H9 (cell line): ENCODE measurements at regions not wholly inside any gene's neighbourhood (a gene's known extent, or its start where the extent isn't known, plus 50 kb on each side); places are given as distances from the start of the nearest gene placed in this dataset.
"Not testable (repeated sequence)": the region's sequence is repeated elsewhere in the genome, so short reads cannot be mapped to it uniquely, and the experiment has no call there.

Source experiments
- DNase-seq: peaks from one replicate; pipeline ENCODE4 v3.0.0-alpha.2; 2017
- H2AFZ ChIP-seq: one replicate; pipeline ENCODE4 v1.6.1; 2013; ENCODE audit warnings: mild to moderate bottlenecking, low read length, control low read depth, moderate library complexity
- H2AK5ac ChIP-seq: 2 replicates; pipeline ENCODE4 v1.6.1; 2013; ENCODE audit warnings: low read length, control low read depth, mixed read lengths; ENCODE audit not compliant: insufficient read length
- H2BK120ac ChIP-seq: one replicate; pipeline ENCODE4 v1.6.1; 2013; ENCODE audit warnings: low read depth, mild to moderate bottlenecking, low read length, control low read depth, inconsistent platforms; ENCODE audit not compliant: poor library complexity, severe bottlenecking
- H2BK12ac ChIP-seq: 2 replicates; pipeline ENCODE4 v1.6.1; 2013; ENCODE audit warnings: low read length, control low read depth, mixed read lengths, low read depth; ENCODE audit not compliant: insufficient read length
- H2BK15ac ChIP-seq: 2 replicates; pipeline ENCODE4 v1.6.1; 2013; ENCODE audit warnings: low read depth, low read length, control low read depth
- H2BK20ac ChIP-seq: one replicate; pipeline ENCODE4 v1.6.1; 2013; ENCODE audit warnings: low read depth, mild to moderate bottlenecking, low read length, control low read depth, inconsistent platforms; ENCODE audit not compliant: poor library complexity, severe bottlenecking
- H2BK5ac ChIP-seq: 2 replicates; pipeline ENCODE4 v1.6.1; 2013; ENCODE audit warnings: low read length, control low read depth, mixed read lengths; ENCODE audit not compliant: insufficient read length
- H3K14ac ChIP-seq: 2 replicates; pipeline ENCODE4 v1.6.1; 2013; ENCODE audit warnings: low read length, control low read depth; ENCODE audit not compliant: insufficient read depth
- H3K18ac ChIP-seq: 2 replicates; pipeline ENCODE4 v1.6.1; 2013; ENCODE audit warnings: low read depth, mild to moderate bottlenecking, mixed read lengths, low read length, control low read depth; ENCODE audit not compliant: insufficient read length
- H3K23ac ChIP-seq: 2 replicates; pipeline ENCODE4 v1.6.1; 2013; ENCODE audit warnings: low read length, control low read depth, mixed read lengths, low read depth; ENCODE audit not compliant: insufficient read length
- H3K23me2 ChIP-seq: 2 replicates; pipeline ENCODE4 v1.6.1; 2013; ENCODE audit warnings: low read depth, mild to moderate bottlenecking, mixed read lengths, low read length, control low read depth; ENCODE audit not compliant: insufficient read length, poor library complexity, severe bottlenecking
- H3K27ac ChIP-seq: 2 replicates; pipeline ENCODE4 v1.5.1; 2013; ENCODE audit warnings: low read length, control low read depth, mixed read lengths, low read depth; ENCODE audit not compliant: insufficient read length
- H3K27me3 ChIP-seq: 2 replicates; pipeline ENCODE4 v1.6.1; 2013; ENCODE audit warnings: low read length, control low read depth, inconsistent platforms; ENCODE audit not compliant: insufficient read depth
- H3K4ac ChIP-seq: 2 replicates; pipeline ENCODE4 v1.6.1; 2013; ENCODE audit warnings: low read depth, mild to moderate bottlenecking, control low read depth, inconsistent platforms, low read length, moderate library complexity
- H3K4me1 ChIP-seq: 2 replicates; pipeline ENCODE4 v1.6.1; 2013; ENCODE audit warnings: low read length, control low read depth, inconsistent platforms; ENCODE audit not compliant: insufficient read depth
- H3K4me2 ChIP-seq: 2 replicates; pipeline ENCODE4 v1.6.1; 2013; ENCODE audit warnings: low read length, control low read depth, mixed read lengths; ENCODE audit not compliant: insufficient read length, insufficient read depth
- H3K56ac ChIP-seq: 2 replicates; pipeline ENCODE4 v1.6.1; 2013; ENCODE audit warnings: low read depth, mild to moderate bottlenecking, mixed read lengths, low read length, control low read depth; ENCODE audit not compliant: insufficient read length
- H3K79me1 ChIP-seq: 2 replicates; pipeline ENCODE4 v1.6.1; 2013; ENCODE audit warnings: low read depth, mild to moderate bottlenecking, moderate library complexity, low read length, control low read depth, inconsistent platforms; ENCODE audit not compliant: insufficient read depth, poor library complexity, severe bottlenecking
- H3K79me2 ChIP-seq: 2 replicates; pipeline ENCODE4 v1.6.1; 2013; ENCODE audit warnings: low read length, control low read depth, inconsistent platforms; ENCODE audit not compliant: insufficient read depth
- H3K9ac ChIP-seq: 2 replicates; pipeline ENCODE4 v1.6.1; 2013; ENCODE audit warnings: low read length, control low read depth, mixed read lengths; ENCODE audit not compliant: insufficient read length; ENCODE audit errors: extremely low read depth
- H3K9me3 ChIP-seq: one replicate; pipeline ENCODE4 v1.6.1; 2013; ENCODE audit warnings: low read depth, low read length, inconsistent platforms; ENCODE audit not compliant: control insufficient read depth
- H3T11ph ChIP-seq: one replicate; pipeline ENCODE4 v1.6.1; 2013; ENCODE audit warnings: mild to moderate bottlenecking, low read length, control low read depth, inconsistent platforms
- H4K20me1 ChIP-seq: one replicate; pipeline ENCODE4 v1.6.1; 2013; ENCODE audit not compliant: control insufficient read depth, insufficient read length, insufficient read depth
- H4K5ac ChIP-seq: 2 replicates; pipeline ENCODE4 v1.6.1; 2013; ENCODE audit warnings: low read depth, mild to moderate bottlenecking, mixed read lengths, low read length, control low read depth; ENCODE audit not compliant: insufficient read length
- H4K8ac ChIP-seq: replicated peaks from 2 replicates; pipeline ENCODE4 v1.6.1; 2013; ENCODE audit warnings: low read length, control low read depth, mixed read lengths, low read depth; ENCODE audit not compliant: insufficient read length
- H4K91ac ChIP-seq: 2 replicates; pipeline ENCODE4 v1.6.1; 2013; ENCODE audit warnings: low read depth, mild to moderate bottlenecking, moderate library complexity, mixed read lengths, low read length, control low read depth; ENCODE audit not compliant: insufficient read length
- H3K27ac Mint-ChIP-seq, 3 experiments: 2 replicates in 2 of 3; 3 replicates in 1 of 3; pipeline ENCODE4 v1.8.0; 2020 to 2021; ENCODE audit warnings: mixed read lengths in 3 of 3, mild to moderate bottlenecking in 1 of 3, moderate library complexity in 1 of 3
- H3K27me3 Mint-ChIP-seq: 2 replicates; pipeline ENCODE4 v1.8.0; 2021; ENCODE audit warnings: low read depth, mild to moderate bottlenecking, moderate library complexity, mixed read lengths
- H3K36me3 Mint-ChIP-seq, 3 experiments: 2 replicates in 2 of 3; 3 replicates in 1 of 3; pipeline ENCODE4 v1.8.0; 2020 to 2021; ENCODE audit warnings: low read depth in 3 of 3, mixed read lengths in 3 of 3; ENCODE audit not compliant: insufficient read depth in 1 of 3
- H3K4me1 Mint-ChIP-seq, 2 experiments: 2 replicates each; pipeline ENCODE4 v1.8.0; 2020; ENCODE audit warnings: mixed read lengths in 2 of 2
- H3K4me3 Mint-ChIP-seq, 2 experiments: 2 replicates in 1 of 2; 3 replicates in 1 of 2; pipeline ENCODE4 v1.8.0; 2020 to 2021; ENCODE audit warnings: mild to moderate bottlenecking in 2 of 2, mixed read lengths in 2 of 2, moderate library complexity in 1 of 2
- H3K9me3 Mint-ChIP-seq, 2 experiments: 2 replicates in 1 of 2; 3 replicates in 1 of 2; pipeline ENCODE4 v1.8.0; 2020; ENCODE audit warnings: mild to moderate bottlenecking in 2 of 2, mixed read lengths in 2 of 2, moderate library complexity in 1 of 2
- WGBS: extraction: QIAGEN DNeasy Blood & Tissue Kit; methylation state at CpG from one replicate; pipeline ENCODE4 v1.1.7; 2013; ENCODE audit warnings: missing lambda C conversion rate, low lambda C conversion rate, mixed read lengths; ENCODE audit not compliant: insufficient read length; ENCODE audit errors: extremely low coverage; 5-methylcytosine and 5-hydroxymethylcytosine counted together
- TF ChIP-seq, protein P1 (sequence below): fragments of 200-600 bp; sonication (generic); conservative IDR thresholded peaks from 3 replicates; pipeline ENCODE4 v1.8.0; 2021; ENCODE audit warnings: antibody characterized with exemption, mild to moderate bottlenecking

DNA sequence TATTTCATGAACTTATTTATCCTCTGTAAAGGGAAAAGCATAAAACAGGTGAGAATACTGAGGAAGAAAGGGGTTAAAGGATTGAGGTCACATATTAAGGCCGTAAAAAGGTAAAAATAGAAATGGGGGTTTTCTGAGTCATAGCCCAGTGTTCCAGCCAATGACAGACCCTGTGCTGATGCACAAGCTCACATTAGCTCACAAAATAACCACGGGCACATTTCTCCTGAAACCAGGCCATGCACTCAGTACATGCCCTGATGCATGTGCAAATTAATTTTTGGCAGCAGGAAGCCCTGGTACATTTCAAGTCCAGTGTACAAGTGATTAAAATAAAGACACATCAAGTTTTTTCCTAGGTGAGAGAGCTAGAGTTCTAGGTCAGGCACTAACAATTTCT lies 194.4 kb downstream of the TMEM200A start:
- no peak overlapping the region for H3K9ac ChIP-seq
- H2AK5ac ChIP-seq, result no peak overlapping the region
- H3K27me3 ChIP-seq, result no peaks in the 10 kb centered on the region
- no peak overlapping the region for H3T11ph ChIP-seq
- H4K20me1 ChIP-seq, result no peaks in the 10 kb centered on the region
- H4K91ac ChIP-seq, result no peak overlapping the region
- Mint-ChIP-seq H3K27ac (no peak overlapping the region), H3K36me3 (no peaks in the 10 kb centered on the region), H3K9me3 (no peaks in the 10 kb centered on the region), H3K27me3 (no peaks in the 10 kb centered on the region), H3K4me3 (no peak overlapping the region), H3K4me1 (no peaks in the 10 kb centered on the region)
- H4K8ac ChIP-seq, result no peak overlapping the region
- H2BK20ac ChIP-seq, result no peak overlapping the region
- no peak overlapping the region for H4K5ac ChIP-seq
- H2BK15ac ChIP-seq, result no peak overlapping the region
- H3K4ac ChIP-seq, result no peak overlapping the region
- TF ChIP-seq, protein P1, sequence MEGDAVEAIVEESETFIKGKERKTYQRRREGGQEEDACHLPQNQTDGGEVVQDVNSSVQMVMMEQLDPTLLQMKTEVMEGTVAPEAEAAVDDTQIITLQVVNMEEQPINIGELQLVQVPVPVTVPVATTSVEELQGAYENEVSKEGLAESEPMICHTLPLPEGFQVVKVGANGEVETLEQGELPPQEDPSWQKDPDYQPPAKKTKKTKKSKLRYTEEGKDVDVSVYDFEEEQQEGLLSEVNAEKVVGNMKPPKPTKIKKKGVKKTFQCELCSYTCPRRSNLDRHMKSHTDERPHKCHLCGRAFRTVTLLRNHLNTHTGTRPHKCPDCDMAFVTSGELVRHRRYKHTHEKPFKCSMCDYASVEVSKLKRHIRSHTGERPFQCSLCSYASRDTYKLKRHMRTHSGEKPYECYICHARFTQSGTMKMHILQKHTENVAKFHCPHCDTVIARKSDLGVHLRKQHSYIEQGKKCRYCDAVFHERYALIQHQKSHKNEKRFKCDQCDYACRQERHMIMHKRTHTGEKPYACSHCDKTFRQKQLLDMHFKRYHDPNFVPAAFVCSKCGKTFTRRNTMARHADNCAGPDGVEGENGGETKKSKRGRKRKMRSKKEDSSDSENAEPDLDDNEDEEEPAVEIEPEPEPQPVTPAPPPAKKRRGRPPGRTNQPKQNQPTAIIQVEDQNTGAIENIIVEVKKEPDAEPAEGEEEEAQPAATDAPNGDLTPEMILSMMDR, result no peak
- H3K27ac ChIP-seq, result no peak overlapping the region
- no peaks in the 10 kb centered on the region for H3K79me1 ChIP-seq
- H3K14ac ChIP-seq, result no peak overlapping the region
- H2BK5ac ChIP-seq, result no peak overlapping the region
- H3K4me1 ChIP-seq, result no peaks in the 10 kb centered on the region
- no peaks in the 10 kb centered on the region for H3K9me3 ChIP-seq
- WGBS, result no CpG with 5 or more reads among the region's 2 CpGs
- no peaks in the 10 kb centered on the region for H3K23me2 ChIP-seq
- H3K4me2 ChIP-seq, result no peak overlapping the region
- no peak overlapping the region for H2BK120ac ChIP-seq
- DNase-seq, result no peak
- no peak overlapping the region for H3K23ac ChIP-seq
- no peak overlapping the region for H2BK12ac ChIP-seq
- no peaks in the 10 kb centered on the region for H3K79me2 ChIP-seq
- H3K56ac ChIP-seq, result no peak overlapping the region
- no peak overlapping the region for H3K18ac ChIP-seq
- H2AFZ ChIP-seq, result no peak overlapping the region

DNA sequence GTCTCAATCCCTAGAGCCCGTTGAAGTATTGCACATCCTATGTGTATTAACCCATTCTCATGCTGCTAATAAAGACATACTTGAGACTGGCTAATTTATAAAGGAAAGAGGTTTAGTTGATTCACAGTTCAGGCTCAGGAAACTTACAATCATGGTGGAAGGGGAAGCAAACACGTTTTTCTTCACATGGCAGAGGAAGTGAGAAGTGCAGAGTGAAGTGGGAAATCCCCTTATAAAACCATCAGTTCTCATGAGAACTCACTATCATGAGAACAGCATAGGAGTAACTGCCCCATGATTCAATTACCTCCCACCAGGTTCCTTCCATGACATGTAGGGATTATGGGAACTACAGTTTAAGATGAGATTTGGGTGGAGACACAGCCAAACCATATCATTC lies 195.3 kb downstream of the TMEM200A start:
- H4K5ac ChIP-seq, H3K4me1 Mint-ChIP-seq, H3K9me3 ChIP-seq, H3K4me3 Mint-ChIP-seq, H3K27me3 Mint-ChIP-seq, H3K23me2 ChIP-seq, H4K91ac ChIP-seq, H3T11ph ChIP-seq, H3K4me1 ChIP-seq, H3K9ac ChIP-seq, H2BK20ac ChIP-seq, H2BK120ac ChIP-seq, H4K20me1 ChIP-seq, H3K4ac ChIP-seq, H3K27ac Mint-ChIP-seq, H3K79me1 ChIP-seq, H3K18ac ChIP-seq, H3K23ac ChIP-seq, H2AK5ac ChIP-seq, H3K56ac ChIP-seq, H2AFZ ChIP-seq, H3K27ac ChIP-seq, H3K9me3 Mint-ChIP-seq, H2BK5ac ChIP-seq, H3K27me3 ChIP-seq, H3K79me2 ChIP-seq, H2BK12ac ChIP-seq, H3K4me2 ChIP-seq, H3K36me3 Mint-ChIP-seq, H4K8ac ChIP-seq, H2BK15ac ChIP-seq, H3K14ac ChIP-seq, DNase-seq: not testable (repeated sequence)
- no CpG with 5 or more reads among the region's 2 CpGs for WGBS
